ENCODE measurements at regions not wholly inside any gene's neighbourhood (a gene's known extent, or its start where the extent isn't known, plus 50 kb on each side); places are given as distances from the start of the nearest gene placed in this dataset.

DNA sequence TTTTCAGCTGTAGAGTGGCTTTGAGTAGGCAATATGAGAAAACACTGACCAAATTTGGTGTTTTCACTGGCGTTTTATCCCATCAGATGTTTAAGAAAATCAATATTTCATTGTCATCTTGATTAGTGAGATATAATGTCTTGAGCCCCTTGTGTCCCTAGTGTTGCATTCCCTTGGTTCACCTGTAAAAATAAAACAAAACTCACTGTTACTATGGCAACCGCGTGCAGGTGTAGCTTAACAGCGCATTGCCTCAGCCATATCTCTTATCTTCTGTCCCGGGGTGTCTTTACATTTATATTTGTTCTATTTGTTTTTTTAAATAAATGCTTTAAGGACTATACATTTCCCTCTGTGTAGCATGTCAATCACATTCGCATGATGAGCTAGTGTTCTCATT lies 551.6 kb downstream of the ZIC1 start:
- TF ChIP-seq, protein P1, sequence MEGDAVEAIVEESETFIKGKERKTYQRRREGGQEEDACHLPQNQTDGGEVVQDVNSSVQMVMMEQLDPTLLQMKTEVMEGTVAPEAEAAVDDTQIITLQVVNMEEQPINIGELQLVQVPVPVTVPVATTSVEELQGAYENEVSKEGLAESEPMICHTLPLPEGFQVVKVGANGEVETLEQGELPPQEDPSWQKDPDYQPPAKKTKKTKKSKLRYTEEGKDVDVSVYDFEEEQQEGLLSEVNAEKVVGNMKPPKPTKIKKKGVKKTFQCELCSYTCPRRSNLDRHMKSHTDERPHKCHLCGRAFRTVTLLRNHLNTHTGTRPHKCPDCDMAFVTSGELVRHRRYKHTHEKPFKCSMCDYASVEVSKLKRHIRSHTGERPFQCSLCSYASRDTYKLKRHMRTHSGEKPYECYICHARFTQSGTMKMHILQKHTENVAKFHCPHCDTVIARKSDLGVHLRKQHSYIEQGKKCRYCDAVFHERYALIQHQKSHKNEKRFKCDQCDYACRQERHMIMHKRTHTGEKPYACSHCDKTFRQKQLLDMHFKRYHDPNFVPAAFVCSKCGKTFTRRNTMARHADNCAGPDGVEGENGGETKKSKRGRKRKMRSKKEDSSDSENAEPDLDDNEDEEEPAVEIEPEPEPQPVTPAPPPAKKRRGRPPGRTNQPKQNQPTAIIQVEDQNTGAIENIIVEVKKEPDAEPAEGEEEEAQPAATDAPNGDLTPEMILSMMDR (IDR thresholded peaks at IDR 0.05), result no peak
- TF ChIP-seq POLR2A (IDR thresholded peaks at IDR 0.05) (no peak), EP300 (IDR thresholded peaks at IDR 0.05) (no peak)

Data from gastroesophageal sphincter (tissue), 3 donors.